GM18498 (cell line): ENCODE measurements at regions not wholly inside any gene's neighbourhood (a gene's known extent, or its start where the extent isn't known, plus 50 kb on each side); places are given as distances from the start of the nearest gene placed in this dataset.
"Not testable (repeated sequence)": the region's sequence is repeated elsewhere in the genome, so short reads cannot be mapped to it uniquely, and the experiment has no call there.

Source experiments
- ATAC-seq: cut with Tn5 transposase; IDR thresholded peaks from one replicate; pipeline ENCODE4 v1.9.1; 2021; ENCODE audit warnings: mild to moderate bottlenecking, moderate library complexity; ENCODE audit not compliant: unreplicated experiment

- no peak for ATAC-seq
Measured at GRCh38 chr9:85112391-85112790, 442.9 kb downstream of the NTRK2 start.

- no peak for ATAC-seq
Measured at GRCh38 chr9:85108746-85109145, 439.2 kb downstream of the NTRK2 start.

GRCh38 chr9:85108229-85108628, 438.7 kb downstream of the NTRK2 start:
- no peak for ATAC-seq

- no peak for ATAC-seq
Measured at GRCh38 chr9:85089188-85089969, 419.9 kb downstream of the NTRK2 start.

- no peak for ATAC-seq
Measured at GRCh38 chr9:85081963-85082362, 412.4 kb downstream of the NTRK2 start.

GRCh38 chr9:85079349-85079748, 409.8 kb downstream of the NTRK2 start:
- ATAC-seq, result no peak

GRCh38 chr9:85077944-85078343, 408.4 kb downstream of the NTRK2 start:
- no peak for ATAC-seq

GRCh38 chr9:85077146-85077545, 407.6 kb downstream of the NTRK2 start:
- not testable (repeated sequence) for ATAC-seq
